BJ (cell line): ENCODE measurements at regions not wholly inside any gene's neighbourhood (a gene's known extent, or its start where the extent isn't known, plus 50 kb on each side); places are given as distances from the start of the nearest gene placed in this dataset.
A peak's percentile ranks its signal among the peaks of the same experiment; 100 is the strongest.

Source experiments
- CTCF ChIA-PET: fragments of 350-600 bp; formaldehyde crosslinking; extraction: SDS; loops from one replicate; lab custom pipeline; 2021; ENCODE audit warnings: antibody characterized with exemption, inconsistent platforms; lab: Yijun Ruan, JAX
- POLR2A ChIA-PET: fragments of 300-600 bp; sonication (Branson Sonifier 250); formaldehyde crosslinking; extraction: SDS; loops from one replicate; lab custom pipeline; 2021; ENCODE audit warnings: antibody characterized with exemption; lab: Charles Lee
- DNase-seq: peaks from one replicate; pipeline ENCODE4 v3.0.0-alpha.2; 2011; ENCODE audit warnings: low read depth
- H3K27me3 ChIP-seq: 2 replicates; pipeline ENCODE4 v1.6.0; 2011; ENCODE audit warnings: low read length; ENCODE audit not compliant: control insufficient read depth, insufficient read depth
- H3K36me3 ChIP-seq: 2 replicates; pipeline ENCODE4 v1.5.1; 2011; ENCODE audit warnings: low read length; ENCODE audit not compliant: control insufficient read depth, insufficient read depth
- H3K4me3 ChIP-seq: 2 replicates; pipeline ENCODE4 v1.5.1; 2011; ENCODE audit warnings: low read depth, mild to moderate bottlenecking, control low read depth, low read length
- TF ChIP-seq, protein P1 (sequence below): IDR thresholded peaks from 2 replicates; pipeline ENCODE4 v1.5.1; 2011; ENCODE audit warnings: low read depth, mild to moderate bottlenecking, control low read depth, inconsistent platforms, low read length, moderate library complexity; ENCODE audit not compliant: insufficient read depth

DNA sequence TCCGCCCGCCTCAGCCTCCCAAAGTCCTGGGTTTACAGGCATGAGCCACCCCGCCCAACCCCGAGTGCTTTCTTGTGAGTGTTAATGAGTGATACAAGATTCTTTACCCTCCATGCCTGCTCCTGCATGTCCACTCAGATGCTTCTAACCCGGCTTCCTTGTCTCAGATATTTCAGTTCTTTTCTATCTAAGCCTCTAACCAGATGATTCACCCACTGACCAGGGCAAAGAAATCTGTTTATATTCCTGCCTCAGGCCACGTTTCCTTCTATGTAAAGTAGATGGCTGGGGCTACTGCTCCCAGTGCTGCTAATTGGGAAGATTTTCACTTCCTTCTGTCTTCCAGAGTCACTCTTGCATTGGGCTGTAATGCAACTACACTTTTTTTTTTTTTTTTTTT is 395.1 kb upstream of the ANKRD30A start:
- Histone ChIP-seq H3K27me3 (no peaks in the 10 kb centered on the region), H3K4me3 (no peak overlapping the region), H3K36me3 (no peaks in the 10 kb centered on the region)
- DNase-seq = no peak
- TF ChIP-seq, protein P1, sequence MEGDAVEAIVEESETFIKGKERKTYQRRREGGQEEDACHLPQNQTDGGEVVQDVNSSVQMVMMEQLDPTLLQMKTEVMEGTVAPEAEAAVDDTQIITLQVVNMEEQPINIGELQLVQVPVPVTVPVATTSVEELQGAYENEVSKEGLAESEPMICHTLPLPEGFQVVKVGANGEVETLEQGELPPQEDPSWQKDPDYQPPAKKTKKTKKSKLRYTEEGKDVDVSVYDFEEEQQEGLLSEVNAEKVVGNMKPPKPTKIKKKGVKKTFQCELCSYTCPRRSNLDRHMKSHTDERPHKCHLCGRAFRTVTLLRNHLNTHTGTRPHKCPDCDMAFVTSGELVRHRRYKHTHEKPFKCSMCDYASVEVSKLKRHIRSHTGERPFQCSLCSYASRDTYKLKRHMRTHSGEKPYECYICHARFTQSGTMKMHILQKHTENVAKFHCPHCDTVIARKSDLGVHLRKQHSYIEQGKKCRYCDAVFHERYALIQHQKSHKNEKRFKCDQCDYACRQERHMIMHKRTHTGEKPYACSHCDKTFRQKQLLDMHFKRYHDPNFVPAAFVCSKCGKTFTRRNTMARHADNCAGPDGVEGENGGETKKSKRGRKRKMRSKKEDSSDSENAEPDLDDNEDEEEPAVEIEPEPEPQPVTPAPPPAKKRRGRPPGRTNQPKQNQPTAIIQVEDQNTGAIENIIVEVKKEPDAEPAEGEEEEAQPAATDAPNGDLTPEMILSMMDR = no peak
- POLR2A ChIA-PET = no interaction called here
- CTCF ChIA-PET = interaction anchor here (0.6 kb wide), 1 partner anchor 38 kb away, joined by 3 read pairs; no protein-coding TSS in a partner anchor

DNA sequence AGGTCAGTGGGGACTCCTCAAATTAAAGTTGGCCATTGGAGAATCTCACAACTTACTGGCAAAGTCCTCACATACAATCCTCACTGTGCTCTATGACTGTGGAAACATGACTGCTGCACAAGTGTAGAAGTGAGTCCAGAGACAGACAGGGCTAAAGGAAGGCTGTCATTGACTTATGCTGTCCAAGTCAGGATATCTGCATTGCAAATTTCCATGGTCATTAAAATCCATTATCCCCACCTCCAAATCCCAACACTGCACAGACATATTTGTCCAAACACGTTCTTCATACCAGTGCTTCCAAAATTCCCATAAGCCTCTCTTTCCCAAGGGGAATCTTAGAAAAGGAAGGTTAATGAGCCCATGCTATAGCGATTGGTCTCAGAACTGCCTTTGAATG is 396.8 kb upstream of the ANKRD30A start:
- TF ChIP-seq, protein P1 = no peak
- Histone ChIP-seq H3K4me3 (no peak overlapping the region), H3K36me3 (no peaks in the 10 kb centered on the region), H3K27me3 (no peaks in the 10 kb centered on the region)
- ChIA-PET POLR2A (no interaction called here), CTCF (no interaction called here)
- no peak for DNase-seq

DNA sequence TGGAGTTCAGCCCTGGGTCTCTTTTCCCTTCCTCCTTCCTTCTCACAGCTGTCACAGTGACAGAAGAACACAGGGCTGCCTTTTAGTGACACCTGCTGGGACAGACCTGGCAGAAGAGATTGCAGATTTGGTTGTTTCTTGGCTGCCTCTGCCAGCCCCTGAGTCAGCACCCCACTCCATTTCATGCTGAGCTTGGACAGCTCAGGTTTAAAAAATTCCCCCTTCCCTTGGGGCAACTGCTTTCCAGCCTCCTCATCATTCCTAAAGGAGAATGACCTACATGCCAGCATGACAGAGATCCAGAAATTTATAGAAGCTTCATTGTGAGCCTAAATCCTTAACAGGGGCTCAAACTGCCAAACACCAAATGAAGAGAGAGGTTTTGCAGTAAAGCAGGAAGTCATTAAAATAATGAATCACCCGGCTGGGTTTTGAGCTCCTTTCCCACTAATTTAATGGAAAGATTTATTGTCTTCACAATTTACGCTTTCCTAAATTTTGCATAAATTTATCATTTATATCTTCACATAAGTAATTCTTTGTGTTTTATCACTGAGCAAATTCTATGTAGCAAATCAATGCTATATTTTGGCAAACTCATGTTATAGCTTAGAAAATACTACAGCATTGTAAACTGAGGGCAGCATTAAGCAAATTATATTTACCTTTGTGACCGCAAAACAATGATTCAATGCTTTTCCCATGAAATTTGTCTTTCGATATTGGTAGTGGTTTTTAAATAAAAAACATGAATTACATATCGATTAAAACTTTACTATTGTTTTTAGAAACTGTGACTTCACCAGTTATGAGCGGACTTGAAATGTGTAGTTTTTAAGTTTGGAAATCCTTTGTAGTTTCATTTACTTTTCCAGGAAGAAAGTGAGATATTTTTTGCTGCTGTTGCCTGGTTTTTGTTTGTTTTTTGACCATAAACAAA is 399.5 kb upstream of the ANKRD30A start:
- CTCF ChIA-PET = interaction anchor here (1.0 kb wide), 1 partner anchor 47 kb away, joined by 3 read pairs; no protein-coding TSS in a partner anchor
- Histone ChIP-seq H3K27me3 (no peaks in the 10 kb centered on the region), H3K36me3 (no peaks in the 10 kb centered on the region), H3K4me3 (no peak overlapping the region)
- DNase-seq = peak; percentile 65
- TF ChIP-seq, protein P1 = peak; percentile 16; the same call in 1 of the 2 replicates
- POLR2A ChIA-PET = interaction anchor here (0.7 kb wide), 1 partner anchor 33 kb away, joined by 3 read pairs; no protein-coding TSS in a partner anchor

DNA sequence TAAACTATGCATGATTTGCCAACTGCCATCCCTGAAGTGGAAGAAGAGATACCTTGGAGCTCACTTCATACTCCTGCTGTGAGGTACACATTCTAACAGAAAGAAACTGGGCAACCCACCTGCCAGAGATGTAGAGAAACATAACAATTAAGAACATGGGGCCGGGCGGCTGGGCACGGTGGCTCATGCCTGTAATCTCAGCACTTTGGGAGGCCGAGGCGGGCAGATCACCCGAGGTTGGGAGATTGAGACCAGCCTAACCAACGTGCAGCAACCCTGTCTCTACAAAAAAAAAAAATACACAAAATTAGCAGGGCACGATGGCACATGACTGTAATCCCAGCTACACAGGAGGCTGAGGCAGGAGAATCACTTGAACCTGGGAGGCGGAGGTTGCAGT is 402.6 kb upstream of the ANKRD30A start:
- no peaks in the 10 kb centered on the region for H3K27me3 ChIP-seq
- CTCF ChIA-PET = no interaction called here
- no peak overlapping the region for H3K4me3 ChIP-seq
- POLR2A ChIA-PET = no interaction called here
- DNase-seq = no peak
- TF ChIP-seq, protein P1 = no peak
- H3K36me3 ChIP-seq = no peaks in the 10 kb centered on the region

DNA sequence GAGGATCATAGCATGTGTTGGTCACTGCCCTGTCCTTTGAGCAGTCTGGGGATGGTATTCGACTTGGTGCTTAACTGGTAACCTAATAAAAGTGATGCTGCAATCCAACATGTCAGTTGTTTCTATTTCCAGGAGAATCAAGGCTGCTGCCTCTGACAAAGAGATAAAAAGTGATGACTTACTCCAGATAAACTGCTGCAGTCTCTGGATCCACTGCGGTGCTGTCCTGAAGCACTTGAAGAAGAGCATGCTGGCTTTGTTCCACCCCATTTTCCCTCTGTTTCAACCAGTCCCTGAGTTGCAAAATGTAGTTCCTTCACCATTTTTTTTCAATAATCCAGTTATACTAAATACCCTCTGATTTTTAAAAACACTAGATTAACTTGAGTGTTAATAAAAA is 403.5 kb upstream of the ANKRD30A start:
- TF ChIP-seq, protein P1 = no peak
- no peaks in the 10 kb centered on the region for H3K27me3 ChIP-seq
- ChIA-PET POLR2A (no interaction called here), CTCF (no interaction called here)
- no peaks in the 10 kb centered on the region for H3K36me3 ChIP-seq
- H3K4me3 ChIP-seq = no peak overlapping the region
- no peak for DNase-seq
